ENCODE measurements at regions not wholly inside any gene's neighbourhood (a gene's known extent, or its start where the extent isn't known, plus 50 kb on each side); places are given as distances from the start of the nearest gene placed in this dataset.

- no peak for TF ChIP-seq MAFK (IDR thresholded peaks at IDR 0.05; ENCODE audit: low read depth, low read length)
- no peak for TF ChIP-seq CTCF (IDR thresholded peaks at IDR 0.05; ENCODE audit: control extremely low read depth in 1 of 3, insufficient read depth in 1 of 3, low read depth in 1 of 3, low read length in 3 of 3)
- TF ChIP-seq RAD21 (IDR thresholded peaks at IDR 0.05 in 1 of 2, conservative IDR thresholded peaks at IDR 0.05 in 1 of 2; ENCODE audit: low read depth in 2 of 2, low read length in 2 of 2) = no peak
- no peak for TF ChIP-seq SP1 (IDR thresholded peaks at IDR 0.05; ENCODE audit: low read depth, low read length)
- no peak for TF ChIP-seq KDM4A (IDR thresholded peaks at IDR 0.05; ENCODE audit: low read depth, low read length, severe bottlenecking)
- no peak for TF ChIP-seq ATF2 (IDR thresholded peaks at IDR 0.05; ENCODE audit: low read length)
- no peak for TF ChIP-seq JUND (IDR thresholded peaks at IDR 0.05; ENCODE audit: low read length)
- no peak for TF ChIP-seq POLR2A (IDR thresholded peaks at IDR 0.05; ENCODE audit: control extremely low read depth in 1 of 2, low read depth in 2 of 2, low read length in 2 of 2)
- no peak for TF ChIP-seq TEAD4 (IDR thresholded peaks at IDR 0.05; ENCODE audit: low read depth, low read length)
- no peak for TF ChIP-seq CEBPB (IDR thresholded peaks at IDR 0.05; ENCODE audit: low read depth, low read length)
- no peak for TF ChIP-seq CREB1 (IDR thresholded peaks at IDR 0.05)
Observed at GRCh38 chr13:106276876-106277275, 258.6 kb downstream of the EFNB2 start.
